HPDE6-E6E7 (cell line): ENCODE measurements at regions not wholly inside any gene's neighbourhood (a gene's known extent, or its start where the extent isn't known, plus 50 kb on each side); places are given as distances from the start of the nearest gene placed in this dataset.

Source experiments
- DNase-seq: peaks from one replicate; pipeline ENCODE4 v3.0.0; 2011; ENCODE audit warnings: missing footprints; ENCODE audit errors: extremely low spot score

GRCh38 chr18:65548316-65548715, 202.5 kb upstream of the CDH7 start:
- no peak for DNase-seq

GRCh38 chr18:65547046-65547445, 203.8 kb upstream of the CDH7 start:
- no peak for DNase-seq

- DNase-seq, result no peak
Observed at GRCh38 chr18:65544701-65545100, 206.1 kb upstream of the CDH7 start.

- peak; percentile 3 for DNase-seq
Observed at GRCh38 chr18:65527879-65528633, 222.8 kb upstream of the CDH7 start.

- no peak for DNase-seq
Observed at GRCh38 chr18:65526099-65526498, 224.7 kb upstream of the CDH7 start.

- DNase-seq, result no peak
Observed at GRCh38 chr18:65523461-65523860, 227.4 kb upstream of the CDH7 start.

- DNase-seq, result no peak
Observed at GRCh38 chr18:65522907-65523306, 227.9 kb upstream of the CDH7 start.

GRCh38 chr18:65516209-65516608, 234.6 kb upstream of the CDH7 start:
- no peak for DNase-seq

- no peak for DNase-seq
Observed at GRCh38 chr18:65498605-65499004, 252.2 kb upstream of the CDH7 start.

GRCh38 chr18:65487569-65487968, 263.2 kb upstream of the CDH7 start:
- DNase-seq, result no peak

- DNase-seq, result no peak
Observed at GRCh38 chr18:65477455-65477854, 273.4 kb upstream of the CDH7 start.

GRCh38 chr18:65468881-65469280, 281.9 kb upstream of the CDH7 start:
- DNase-seq, result no peak

- DNase-seq, result no peak
Observed at GRCh38 chr18:65464361-65464760, 286.5 kb upstream of the CDH7 start.

- DNase-seq, result no peak
Observed at GRCh38 chr18:65459741-65460140, 291.1 kb upstream of the CDH7 start.

GRCh38 chr18:65458871-65459270, 291.9 kb upstream of the CDH7 start:
- DNase-seq, result no peak

- no peak for DNase-seq
Observed at GRCh38 chr18:65439188-65439587, 311.6 kb upstream of the CDH7 start.

GRCh38 chr18:65436430-65436829, 314.4 kb upstream of the CDH7 start:
- no peak for DNase-seq

GRCh38 chr18:65435534-65435933, 315.3 kb upstream of the CDH7 start:
- no peak for DNase-seq

GRCh38 chr18:65429601-65430000, 321.2 kb upstream of the CDH7 start:
- no peak for DNase-seq

- DNase-seq, result no peak
Observed at GRCh38 chr18:65425366-65425765, 325.4 kb upstream of the CDH7 start.

GRCh38 chr18:65423776-65424175, 327.0 kb upstream of the CDH7 start:
- no peak for DNase-seq

GRCh38 chr18:65422544-65423136, 328.2 kb upstream of the CDH7 start:
- DNase-seq, result no peak

- DNase-seq, result peak; percentile 2
Observed at GRCh38 chr18:65415098-65415497, 335.7 kb upstream of the CDH7 start.

GRCh38 chr18:65414501-65414900, 336.3 kb upstream of the CDH7 start:
- no peak for DNase-seq
